CD14-positive monocyte (primary cell): ENCODE measurements at regions not wholly inside any gene's neighbourhood (a gene's known extent, or its start where the extent isn't known, plus 50 kb on each side); places are given as distances from the start of the nearest gene placed in this dataset.

ENCODE experiments used
- DNase-seq, 3 donors: peaks; one replicate each; pipeline ENCODE4 v3.0.0-alpha.2; 2011 to 2022
- H2AFZ ChIP-seq: 2 replicates; pipeline ENCODE4 v1.6.0; 2012; ENCODE audit warnings: mild to moderate bottlenecking, low read depth, low read length, inconsistent platforms; ENCODE audit not compliant: insufficient read depth, poor library complexity, severe bottlenecking
- H3K27ac ChIP-seq, 2 donors: 1 replicate in 1 of 2; 2 replicates in 1 of 2; pipeline ENCODE4 v1.5.1; 2012 to 2013; ENCODE audit warnings: low read length in 2 of 2, control low read depth in 1 of 2, inconsistent platforms in 1 of 2, low read depth in 1 of 2, mild to moderate bottlenecking in 1 of 2
- H3K27me3 ChIP-seq, 2 donors: one replicate each; pipeline versions ENCODE4 v1.6.0 to v1.6.1; 2011 to 2013; ENCODE audit warnings: low read length in 2 of 2; ENCODE audit not compliant: control insufficient read depth in 2 of 2, insufficient read depth in 2 of 2
- H3K36me3 ChIP-seq, 2 donors: replicated peaks in 1 of 2; 1 replicate in 1 of 2; 2 replicates in 1 of 2; pipeline versions ENCODE4 v1.5.1 to v1.6.1; 2012 to 2013; ENCODE audit warnings: low read length in 2 of 2, control low read depth in 1 of 2, inconsistent platforms in 1 of 2, mild to moderate bottlenecking in 1 of 2; ENCODE audit not compliant: insufficient read depth in 2 of 2, control insufficient read depth in 1 of 2
- H3K4me1 ChIP-seq, 2 donors: 1 replicate in 1 of 2; 2 replicates in 1 of 2; pipeline versions ENCODE4 v1.5.1 to v1.6.1; 2012 to 2013; ENCODE audit warnings: low read length in 2 of 2, control low read depth in 1 of 2, inconsistent platforms in 1 of 2, mild to moderate bottlenecking in 1 of 2, moderate library complexity in 1 of 2; ENCODE audit not compliant: insufficient read depth in 2 of 2, control insufficient read depth in 1 of 2
- H3K4me2 ChIP-seq: replicated peaks from 2 replicates; pipeline ENCODE3; 2012; ENCODE audit warnings: low read length, moderate library complexity, mild to moderate bottlenecking; ENCODE audit not compliant: poor library complexity, severe bottlenecking; ENCODE audit errors: extremely low read depth
- H3K4me3 ChIP-seq, 3 experiments: fragments of 200-600 bp in 1 of 3; sonication (generic) in 1 of 3; replicated peaks in 1 of 3; 1 replicate in 2 of 3; 2 replicates in 1 of 3; pipeline ENCODE4 v1.5.1; 2011 to 2013; ENCODE audit warnings: low read length in 3 of 3, mild to moderate bottlenecking in 3 of 3, control low read depth in 2 of 3, low read depth in 2 of 3, inconsistent platforms in 1 of 3, moderate library complexity in 1 of 3
- H3K79me2 ChIP-seq: 2 replicates; pipeline ENCODE4 v1.6.0; 2012; ENCODE audit warnings: mild to moderate bottlenecking, control low read depth, inconsistent platforms, low read length, moderate library complexity; ENCODE audit not compliant: insufficient read depth
- H3K9ac ChIP-seq: 2 replicates; pipeline ENCODE4 v1.6.0; 2017; ENCODE audit warnings: low read length, mild to moderate bottlenecking; ENCODE audit not compliant: insufficient read depth, poor library complexity, severe bottlenecking
- H3K9me3 ChIP-seq, 2 donors: replicated peaks in 1 of 2; 1 replicate in 1 of 2; 2 replicates in 1 of 2; pipeline versions ENCODE4 v1.5.1 to v1.6.1; 2012 to 2013; ENCODE audit warnings: low read length in 2 of 2, control low read depth in 1 of 2; ENCODE audit not compliant: control insufficient read depth in 1 of 2, insufficient read depth in 1 of 2
- H4K20me1 ChIP-seq: 2 replicates; pipeline ENCODE4 v1.6.0; 2012; ENCODE audit warnings: mild to moderate bottlenecking, low read length, control low read depth, moderate library complexity; ENCODE audit not compliant: insufficient read depth
- H3K27ac Mint-ChIP-seq, 7 donors: one replicate each; pipeline ENCODE4 v1.8.0; 2020; ENCODE audit warnings: mild to moderate bottlenecking in 7 of 7, mixed read lengths in 7 of 7, moderate library complexity in 6 of 7, inconsistent platforms in 2 of 7
- H3K27me3 Mint-ChIP-seq, 3 donors: one replicate each; pipeline ENCODE4 v1.8.0; 2021 to 2022; ENCODE audit warnings: low read depth in 3 of 3, mild to moderate bottlenecking in 3 of 3, mixed read lengths in 3 of 3, moderate library complexity in 3 of 3, inconsistent platforms in 1 of 3
- H3K36me3 Mint-ChIP-seq, 2 donors: one replicate each; pipeline ENCODE4 v1.8.0; 2020; ENCODE audit warnings: mixed read lengths in 2 of 2, inconsistent platforms in 1 of 2, mild to moderate bottlenecking in 1 of 2
- H3K4me1 Mint-ChIP-seq: one replicate; pipeline ENCODE4 v1.8.0; 2020; ENCODE audit warnings: mild to moderate bottlenecking, mixed read lengths
- H3K4me3 Mint-ChIP-seq, 2 donors: one replicate each; pipeline ENCODE4 v1.8.0; 2020; ENCODE audit warnings: mild to moderate bottlenecking in 2 of 2, mixed read lengths in 2 of 2, moderate library complexity in 1 of 2
- H3K9me3 Mint-ChIP-seq, 7 donors: one replicate each; pipeline ENCODE4 v1.8.0; 2020 to 2022; ENCODE audit warnings: mixed read lengths in 7 of 7, mild to moderate bottlenecking in 6 of 7, moderate library complexity in 6 of 7, inconsistent platforms in 2 of 7
- CTCF ChIP-seq: fragments of 200-600 bp; IDR thresholded peaks from one replicate; pipeline ENCODE4 v1.8.0; 2022; ENCODE audit warnings: antibody characterized with exemption, mild to moderate bottlenecking
- WGBS: methylation state at CpG from one replicate; pipeline ENCODE4 v1.1.5; 2013; ENCODE audit warnings: missing lambda C conversion rate; ENCODE audit not compliant: insufficient coverage; 5-methylcytosine and 5-hydroxymethylcytosine counted together
- intact Hi-C, 2 donors: fragments of 100-400 bp; cut with micrococcal nuclease; formaldehyde crosslinking; loops; one replicate each; pipeline versions ENCODE4 v1.15.0 to v1.15.1; 2023

- DNase-seq: no peak
- no peak overlapping the region for H3K4me2 ChIP-seq
These were observed 226.5 kb upstream of the NANOGP8 start for GRCh38 chr15:35311615-35312014.

GRCh38 chr15:35309886-35310285 lies 224.8 kb upstream of the NANOGP8 start:
- no peak overlapping the region for H3K27ac ChIP-seq
- no peak overlapping the region for H3K4me2 ChIP-seq
- peaks cover 3% of the 10 kb centered on the region for H3K4me1 Mint-ChIP-seq
- no peak overlapping the region for H3K4me3 Mint-ChIP-seq
- H3K27ac Mint-ChIP-seq: no peak overlapping the region
- no peak for DNase-seq
- no peaks in the 10 kb centered on the region for H3K36me3 ChIP-seq
- no peaks in the 10 kb centered on the region for H3K79me2 ChIP-seq
- H3K9ac ChIP-seq: no peak overlapping the region
- no peaks in the 10 kb centered on the region for H3K27me3 ChIP-seq
- H3K4me3 ChIP-seq: no peak overlapping the region
- no peak overlapping the region for H2AFZ ChIP-seq
- no peaks in the 10 kb centered on the region for H3K36me3 Mint-ChIP-seq
- WGBS: 100% methylated on average over 1 of the region's 3 CpGs
- H3K9me3 Mint-ChIP-seq: peaks cover 0 to 5% (median 2%) of the 10 kb centered on the region in 7 donors
- no peak for TF ChIP-seq CTCF
- H4K20me1 ChIP-seq: no peaks in the 10 kb centered on the region
- intact Hi-C loops: no loop called here
- H3K4me1 ChIP-seq: no peaks in the 10 kb centered on the region
- H3K9me3 ChIP-seq: no peaks in the 10 kb centered on the region
- no peaks in the 10 kb centered on the region for H3K27me3 Mint-ChIP-seq

More at GRCh38 chr15:35311615-35312014, 226.5 kb upstream of the NANOGP8 start:
- H3K4me3 ChIP-seq: no peak overlapping the region
- no peak overlapping the region for H2AFZ ChIP-seq
- H3K36me3 ChIP-seq: no peaks in the 10 kb centered on the region
- H3K27me3 Mint-ChIP-seq: no peaks in the 10 kb centered on the region
- H3K9me3 Mint-ChIP-seq: peaks cover 0 to 4% (median 3%) of the 10 kb centered on the region in 7 donors
- H3K9me3 ChIP-seq: no peaks in the 10 kb centered on the region
- no peak overlapping the region for H3K27ac ChIP-seq
- no peak overlapping the region for H3K9ac ChIP-seq
- H4K20me1 ChIP-seq: no peaks in the 10 kb centered on the region
- H3K79me2 ChIP-seq: no peaks in the 10 kb centered on the region
- H3K36me3 Mint-ChIP-seq: no peaks in the 10 kb centered on the region
- intact Hi-C loops: no loop called here
- no peak overlapping the region for H3K27ac Mint-ChIP-seq
- H3K4me3 Mint-ChIP-seq: no peak overlapping the region
- no peaks in the 10 kb centered on the region for H3K27me3 ChIP-seq
- no CpG with 5 or more reads among the region's 3 CpGs for WGBS
- H3K4me1 ChIP-seq: no peaks in the 10 kb centered on the region
- TF ChIP-seq CTCF: no peak
- peaks cover 3% of the 10 kb centered on the region for H3K4me1 Mint-ChIP-seq
